ENCODE measurements at regions not wholly inside any gene's neighbourhood (a gene's known extent, or its start where the extent isn't known, plus 50 kb on each side); places are given as distances from the start of the nearest gene placed in this dataset.
"Not testable (repeated sequence)": the region's sequence is repeated elsewhere in the genome, so short reads cannot be mapped to it uniquely, and the experiment has no call there.

GRCh38 chr15:92803536-92803851 lies 96.6 kb upstream of the CHD2 start:
- no peaks in the 10 kb centered on the region for H3K27me3 ChIP-seq (ENCODE audit: control insufficient read depth, insufficient read depth, low read length)
- DNase-seq (ENCODE audit: low read depth) (no peak), FAIRE-seq (no peak)
- TF ChIP-seq CTCF (IDR thresholded peaks at IDR 0.05; ENCODE audit: insufficient read depth, low read length, severe bottlenecking) = no peak
- H3K4me3 ChIP-seq (ENCODE audit: low read depth, low read length) = no peak overlapping the region
- H3K36me3 ChIP-seq (ENCODE audit: control insufficient read depth, insufficient read depth, low read length) = no peaks in the 10 kb centered on the region

- H3K36me3 ChIP-seq (ENCODE audit: control insufficient read depth, insufficient read depth, low read length) = no peaks in the 10 kb centered on the region
- FAIRE-seq = no peak
- no peak overlapping the region for H3K4me3 ChIP-seq (ENCODE audit: low read depth, low read length)
- H3K27me3 ChIP-seq (ENCODE audit: control insufficient read depth, insufficient read depth, low read length) = no peaks in the 10 kb centered on the region
- no peak for TF ChIP-seq CTCF (IDR thresholded peaks at IDR 0.05; ENCODE audit: insufficient read depth, low read length, severe bottlenecking)
- peak; percentile 100 for DNase-seq (ENCODE audit: low read depth)
Observed at GRCh38 chr15:92803852-92804609, 96.1 kb upstream of the CHD2 start.

- not testable (repeated sequence) for FAIRE-seq; H3K36me3 ChIP-seq (ENCODE audit: control insufficient read depth, insufficient read depth, low read length); H3K27me3 ChIP-seq (ENCODE audit: control insufficient read depth, insufficient read depth, low read length); H3K4me3 ChIP-seq (ENCODE audit: low read depth, low read length); DNase-seq (ENCODE audit: low read depth)
Observed at GRCh38 chr15:92804610-92804936, 95.6 kb upstream of the CHD2 start.

GRCh38 chr15:92805080-92805690 lies 94.9 kb upstream of the CHD2 start:
- no peaks in the 10 kb centered on the region for H3K27me3 ChIP-seq (ENCODE audit: control insufficient read depth, insufficient read depth, low read length)
- no peak for TF ChIP-seq CTCF (IDR thresholded peaks at IDR 0.05; ENCODE audit: insufficient read depth, low read length, severe bottlenecking)
- peak; percentile 43 for DNase-seq (ENCODE audit: low read depth)
- no peak for FAIRE-seq
- no peaks in the 10 kb centered on the region for H3K36me3 ChIP-seq (ENCODE audit: control insufficient read depth, insufficient read depth, low read length)
- H3K4me3 ChIP-seq (ENCODE audit: low read depth, low read length) = no peak overlapping the region

GRCh38 chr15:92806171-92806570 lies 94.0 kb upstream of the CHD2 start:
- not testable (repeated sequence) for H3K27me3 ChIP-seq (ENCODE audit: control insufficient read depth, insufficient read depth, low read length); H3K36me3 ChIP-seq (ENCODE audit: control insufficient read depth, insufficient read depth, low read length); H3K4me3 ChIP-seq (ENCODE audit: low read depth, low read length); DNase-seq (ENCODE audit: low read depth); FAIRE-seq

GRCh38 chr15:92806763-92807162 lies 93.4 kb upstream of the CHD2 start:
- Histone ChIP-seq H3K36me3 (ENCODE audit: control insufficient read depth, insufficient read depth, low read length) (no peaks in the 10 kb centered on the region), H3K4me3 (ENCODE audit: low read depth, low read length) (no peak overlapping the region), H3K27me3 (ENCODE audit: control insufficient read depth, insufficient read depth, low read length) (no peaks in the 10 kb centered on the region)
- TF ChIP-seq CTCF (IDR thresholded peaks at IDR 0.05; ENCODE audit: insufficient read depth, low read length, severe bottlenecking) = no peak
- FAIRE-seq = no peak
- no peak for DNase-seq (ENCODE audit: low read depth)
